Stimulated activated naive CD4-positive, alpha-beta T cell (primary cell): ENCODE measurements at regions not wholly inside any gene's neighbourhood (a gene's known extent, or its start where the extent isn't known, plus 50 kb on each side); places are given as distances from the start of the nearest gene placed in this dataset.

Experiments
- DNase-seq, 6 experiments: peaks; one replicate each; lab custom pipeline; 2025; lab: John Stamatoyannopoulos, UW

- no peak for DNase-seq
Measured at GRCh38 chr6:4404415-4404814, 269.0 kb upstream of the ECI2 start.

- DNase-seq: no peak
Measured at GRCh38 chr6:4403828-4404227, 268.5 kb upstream of the ECI2 start.

GRCh38 chr6:4403023-4403752 lies 267.8 kb upstream of the ECI2 start:
- no peak for DNase-seq

- no peak for DNase-seq
Measured at GRCh38 chr6:4402477-4402976, 267.2 kb upstream of the ECI2 start.

- no peak for DNase-seq
Measured at GRCh38 chr6:4401408-4402368, 266.3 kb upstream of the ECI2 start.

GRCh38 chr6:4399656-4400055 lies 264.3 kb upstream of the ECI2 start:
- DNase-seq: no peak

GRCh38 chr6:4398791-4399190 lies 263.4 kb upstream of the ECI2 start:
- no peak for DNase-seq

GRCh38 chr6:4397307-4397706 lies 261.9 kb upstream of the ECI2 start:
- no peak for DNase-seq

GRCh38 chr6:4396044-4396443 lies 260.7 kb upstream of the ECI2 start:
- DNase-seq: no peak

- DNase-seq: no peak
Measured at GRCh38 chr6:4395386-4395785, 260.0 kb upstream of the ECI2 start.

- DNase-seq: no peak
Measured at GRCh38 chr6:4394786-4395185, 259.4 kb upstream of the ECI2 start.

GRCh38 chr6:4388675-4389074 lies 253.3 kb upstream of the ECI2 start:
- DNase-seq: no peak

GRCh38 chr6:4384656-4385055 lies 249.3 kb upstream of the ECI2 start:
- DNase-seq: no peak

- DNase-seq: no peak
Measured at GRCh38 chr6:4383910-4384638, 248.7 kb upstream of the ECI2 start.

- no peak for DNase-seq
Measured at GRCh38 chr6:4382362-4382853, 247.0 kb upstream of the ECI2 start.

GRCh38 chr6:4381381-4381780 lies 246.0 kb upstream of the ECI2 start:
- DNase-seq: no peak

GRCh38 chr6:4380881-4381281 lies 245.5 kb upstream of the ECI2 start:
- DNase-seq: no peak

GRCh38 chr6:4379958-4380357 lies 244.6 kb upstream of the ECI2 start:
- DNase-seq: no peak

- no peak for DNase-seq
Measured at GRCh38 chr6:4378319-4378996, 243.1 kb upstream of the ECI2 start.

GRCh38 chr6:4377603-4378002 lies 242.2 kb upstream of the ECI2 start:
- no peak for DNase-seq

GRCh38 chr6:4374216-4374615 lies 238.8 kb upstream of the ECI2 start:
- no peak for DNase-seq

- no peak for DNase-seq
Measured at GRCh38 chr6:4372866-4373265, 237.5 kb upstream of the ECI2 start.
